B cell (primary cell): ENCODE measurements at regions not wholly inside any gene's neighbourhood (a gene's known extent, or its start where the extent isn't known, plus 50 kb on each side); places are given as distances from the start of the nearest gene placed in this dataset.
"Not testable (repeated sequence)": the region's sequence is repeated elsewhere in the genome, so short reads cannot be mapped to it uniquely, and the experiment has no call there.

Experiments
- ATAC-seq: fragments of 200-7000 bp; cut with Tn5 transposase; one replicate; pipeline ENCODE4 v1.10.0; 2021; ENCODE audit warnings: low read depth, mild to moderate bottlenecking, moderate number of reproducible peaks, moderate library complexity
- CTCF ChIA-PET: fragments of 350-600 bp; sonication (Branson Sonifier 250); formaldehyde crosslinking; loops from one replicate; lab custom pipeline; 2021; ENCODE audit warnings: antibody characterized with exemption, inconsistent platforms; lab: Charles Lee
- POLR2A ChIA-PET: fragments of 350-600 bp; sonication (Branson Sonifier 250); formaldehyde crosslinking; loops from one replicate; lab custom pipeline; 2021; ENCODE audit warnings: antibody characterized with exemption; lab: Charles Lee
- DNase-seq: peaks from one replicate; pipeline ENCODE4 v3.0.0; 2013
- H2AFZ ChIP-seq: 2 replicates; pipeline ENCODE4 v1.6.1; 2012; ENCODE audit warnings: mild to moderate bottlenecking, low read depth, low read length; ENCODE audit not compliant: insufficient read depth, poor library complexity, severe bottlenecking
- H3K27ac ChIP-seq, 2 donors: 1 replicate in 1 of 2; 2 replicates in 1 of 2; pipeline ENCODE4 v1.5.1; 2012 to 2013; ENCODE audit warnings: low read length in 2 of 2, mild to moderate bottlenecking in 2 of 2, moderate library complexity in 1 of 2
- H3K27me3 ChIP-seq, 4 experiments: fragments of 200-600 bp in 1 of 4; sonication (generic) in 1 of 4; replicated peaks in 1 of 4; 1 replicate in 2 of 4; 2 replicates in 2 of 4; pipeline versions ENCODE4 v1.6.1 to v1.7.0; 2013 to 2016; ENCODE audit warnings: low read length in 3 of 4, mild to moderate bottlenecking in 2 of 4, mixed read lengths in 1 of 4, moderate library complexity in 1 of 4; ENCODE audit not compliant: insufficient read depth in 4 of 4, control insufficient read depth in 3 of 4; ENCODE audit errors: control extremely low read depth in 1 of 4
- H3K36me3 ChIP-seq, 2 experiments: replicated peaks in 1 of 2; 1 replicate in 1 of 2; 2 replicates in 1 of 2; pipeline versions ENCODE4 v1.6.1 to v1.7.1; 2013; ENCODE audit warnings: low read length in 1 of 2; ENCODE audit not compliant: insufficient read depth in 2 of 2, control insufficient read depth in 1 of 2; ENCODE audit errors: control extremely low read depth in 1 of 2, extremely low read depth in 1 of 2
- H3K4me1 ChIP-seq, 2 donors: fragments of 200-600 bp in 1 of 2; sonication (generic) in 1 of 2; 1 replicate in 1 of 2; 2 replicates in 1 of 2; pipeline versions ENCODE4 v1.5.1 to v1.6.1; 2013 to 2017; ENCODE audit warnings: low read length in 2 of 2; ENCODE audit not compliant: control insufficient read depth in 2 of 2, insufficient read depth in 2 of 2
- H3K4me2 ChIP-seq: replicated peaks from 2 replicates; pipeline ENCODE3; 2012; ENCODE audit warnings: mild to moderate bottlenecking, low read depth, low read length; ENCODE audit not compliant: poor library complexity, severe bottlenecking
- H3K4me3 ChIP-seq, 5 experiments: fragments of 200-600 bp in 1 of 5; sonication (generic) in 1 of 5; 1 replicate in 3 of 5; 2 replicates in 2 of 5; pipeline versions ENCODE4 v1.5.1 to v1.7.0; 2011 to 2016; ENCODE audit warnings: low read length in 4 of 5, mild to moderate bottlenecking in 4 of 5, low read depth in 2 of 5, control low read depth in 1 of 5, moderate library complexity in 1 of 5; ENCODE audit not compliant: insufficient read depth in 1 of 5; ENCODE audit errors: control extremely low read depth in 1 of 5, extremely low read depth in 1 of 5
- H3K79me2 ChIP-seq: fragments of 200-600 bp; sonication (generic); one replicate; pipeline ENCODE4 v1.6.0; 2016; ENCODE audit warnings: low read length; ENCODE audit not compliant: control insufficient read depth, insufficient read depth
- H3K9ac ChIP-seq: fragments of 200-600 bp; sonication (generic); 2 replicates; pipeline ENCODE4 v1.6.1; 2017; ENCODE audit warnings: mild to moderate bottlenecking, low read length, moderate library complexity
- H3K9me3 ChIP-seq, 3 donors: one replicate each; pipeline versions ENCODE4 v1.6.1 to v1.7.1; 2013; ENCODE audit warnings: low read length in 2 of 3; ENCODE audit not compliant: control insufficient read depth in 2 of 3, insufficient read depth in 1 of 3; ENCODE audit errors: control extremely low read depth in 1 of 3
- H4K20me1 ChIP-seq: 2 replicates; pipeline ENCODE4 v1.6.0; 2012; ENCODE audit warnings: mild to moderate bottlenecking, low read length; ENCODE audit not compliant: insufficient read depth, control insufficient read depth, poor library complexity, severe bottlenecking
- H3K27ac Mint-ChIP-seq: one replicate; pipeline ENCODE4 v1.8.0; 2021; ENCODE audit warnings: mixed read lengths
- H3K27me3 Mint-ChIP-seq: one replicate; pipeline ENCODE4 v1.8.0; 2021; ENCODE audit warnings: mixed read lengths
- H3K4me1 Mint-ChIP-seq: one replicate; pipeline ENCODE4 v1.8.0; 2021; ENCODE audit warnings: mixed read lengths
- H3K4me3 Mint-ChIP-seq: one replicate; pipeline ENCODE4 v1.8.0; 2021; ENCODE audit warnings: mixed read lengths
- H3K9me3 Mint-ChIP-seq: one replicate; pipeline ENCODE4 v1.8.0; 2022; ENCODE audit warnings: mixed read lengths; ENCODE audit not compliant: insufficient read depth
- WGBS: methylation state at CpG from one replicate; pipeline ENCODE4 v1.1.5; 2013; ENCODE audit warnings: missing lambda C conversion rate; ENCODE audit not compliant: insufficient coverage; 5-methylcytosine and 5-hydroxymethylcytosine counted together
- intact Hi-C: fragments of 100-400 bp; cut with micrococcal nuclease; formaldehyde crosslinking; loops from one replicate; pipeline ENCODE4 v1.10.0; 2022

DNA sequence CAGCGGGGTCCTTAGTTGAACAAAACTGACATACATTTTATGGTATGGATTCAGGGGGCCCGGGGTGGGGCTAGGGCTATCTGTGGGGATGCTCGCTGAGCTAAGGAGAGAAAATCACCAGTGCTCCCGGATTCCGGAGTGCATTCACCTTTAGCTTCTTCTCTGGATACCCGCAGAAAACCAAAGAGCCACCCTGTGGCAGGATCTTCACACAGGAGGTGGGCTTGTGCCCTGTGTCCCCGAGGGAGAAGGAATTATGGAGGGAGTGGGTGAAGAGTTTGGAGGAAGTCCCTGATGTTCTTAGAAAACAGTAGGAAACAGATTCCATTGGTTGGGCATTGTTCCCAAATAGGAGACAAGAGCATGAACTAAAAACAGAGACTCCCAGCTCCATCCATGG is 385.2 kb upstream of the DEFB115 start:
- not testable (repeated sequence) for H3K27ac Mint-ChIP-seq, H3K4me3 Mint-ChIP-seq

DNA sequence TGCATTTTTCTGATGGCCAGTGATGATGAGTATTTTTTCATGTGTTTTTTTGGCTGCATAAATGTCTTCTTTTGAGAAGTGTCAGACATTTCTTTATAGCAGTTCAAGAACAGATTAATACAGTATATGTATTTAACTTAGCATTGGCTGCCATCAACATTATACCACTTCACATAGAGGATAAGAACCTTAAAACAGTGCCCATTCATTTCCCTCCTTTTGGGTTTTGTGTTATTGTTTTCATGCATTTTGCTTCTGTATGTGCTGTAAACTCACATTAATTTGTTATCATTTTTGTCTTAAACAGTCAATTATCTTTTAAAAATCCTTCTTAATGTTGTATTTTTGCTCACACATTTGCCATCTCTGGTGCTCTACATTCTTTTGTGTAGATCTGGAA is 381.6 kb upstream of the DEFB115 start:
- H3K4me2 ChIP-seq, DNase-seq, H3K79me2 ChIP-seq, H2AFZ ChIP-seq, H3K9me3 Mint-ChIP-seq, H3K4me1 ChIP-seq, POLR2A ChIA-PET, H3K9ac ChIP-seq, H4K20me1 ChIP-seq, H3K4me1 Mint-ChIP-seq, H3K27me3 Mint-ChIP-seq, H3K27ac ChIP-seq, H3K4me3 ChIP-seq, H3K27ac Mint-ChIP-seq, H3K36me3 ChIP-seq, intact Hi-C loops, CTCF ChIA-PET, H3K4me3 Mint-ChIP-seq, ATAC-seq, H3K27me3 ChIP-seq: not testable (repeated sequence)
- H3K9me3 ChIP-seq: peaks cover 0 to 15% (median 0%) of the 10 kb centered on the region in 3 donors

More for the DNA sequence above, 385.2 kb upstream of the DEFB115 start:
- WGBS: 70% methylated on average over 6 of the region's 7 CpGs
- peaks cover 0 to 21% (median 0%) of the 10 kb centered on the region in 3 donors for H3K9me3 ChIP-seq
- CTCF ChIA-PET, H3K27me3 Mint-ChIP-seq, H3K4me1 ChIP-seq, H3K79me2 ChIP-seq, H3K4me2 ChIP-seq, H3K4me3 ChIP-seq, DNase-seq, POLR2A ChIA-PET, H3K27me3 ChIP-seq, H3K36me3 ChIP-seq, H4K20me1 ChIP-seq, H3K4me1 Mint-ChIP-seq, H3K27ac ChIP-seq, H3K9ac ChIP-seq, H2AFZ ChIP-seq, intact Hi-C loops, ATAC-seq: not testable (repeated sequence)
- peaks cover 20% of the 10 kb centered on the region for H3K9me3 Mint-ChIP-seq

DNA sequence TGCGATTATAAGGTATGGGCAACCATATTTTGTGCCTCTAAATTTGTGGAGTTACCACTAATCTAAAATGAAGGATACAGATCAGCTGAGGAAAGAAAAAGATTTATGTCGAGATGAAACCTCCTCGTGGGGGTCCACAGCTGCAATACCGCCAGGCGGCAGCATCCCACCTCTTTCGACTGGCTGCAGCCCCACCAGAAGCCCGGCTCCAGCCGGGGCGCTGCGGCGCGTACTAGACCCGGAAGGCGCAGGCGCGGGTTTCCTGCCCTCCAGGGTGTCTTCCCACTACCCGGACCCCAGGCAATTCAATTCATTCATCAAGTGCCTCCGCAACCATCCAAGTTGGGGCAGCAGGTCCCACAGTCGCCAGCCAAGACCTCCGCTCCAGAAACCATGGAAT is 366.1 kb upstream of the DEFB115 start:
- H3K4me3 ChIP-seq, DNase-seq, H3K27ac Mint-ChIP-seq, H4K20me1 ChIP-seq, H3K79me2 ChIP-seq, POLR2A ChIA-PET, H3K9me3 Mint-ChIP-seq, CTCF ChIA-PET, H3K4me1 Mint-ChIP-seq, H3K27me3 ChIP-seq, ATAC-seq, H3K27ac ChIP-seq, H3K9ac ChIP-seq, H3K4me2 ChIP-seq, intact Hi-C loops, H3K4me3 Mint-ChIP-seq, H3K4me1 ChIP-seq, H3K36me3 ChIP-seq, H2AFZ ChIP-seq: not testable (repeated sequence)
- H3K9me3 ChIP-seq: peaks cover 0 to 44% (median 0%) of the 10 kb centered on the region in 3 donors
- H3K27me3 Mint-ChIP-seq: peaks cover 11% of the 10 kb centered on the region
- WGBS: 28% methylated on average over 19 of the region's 20 CpGs
